Putamen (tissue), 1 donor: ENCODE measurements at regions not wholly inside any gene's neighbourhood (a gene's known extent, or its start where the extent isn't known, plus 50 kb on each side); places are given as distances from the start of the nearest gene placed in this dataset.

Experiments
- DNase-seq: peaks from one replicate; pipeline ENCODE4 v3.0.0-alpha.2; 2016; ENCODE audit warnings: low spot score

GRCh38 chr12:79534029-79534867 lies 156.5 kb downstream of the PAWR start:
- peak; percentile 47 for DNase-seq

GRCh38 chr12:79532907-79533288 lies 157.9 kb downstream of the PAWR start:
- DNase-seq: no peak

DNA sequence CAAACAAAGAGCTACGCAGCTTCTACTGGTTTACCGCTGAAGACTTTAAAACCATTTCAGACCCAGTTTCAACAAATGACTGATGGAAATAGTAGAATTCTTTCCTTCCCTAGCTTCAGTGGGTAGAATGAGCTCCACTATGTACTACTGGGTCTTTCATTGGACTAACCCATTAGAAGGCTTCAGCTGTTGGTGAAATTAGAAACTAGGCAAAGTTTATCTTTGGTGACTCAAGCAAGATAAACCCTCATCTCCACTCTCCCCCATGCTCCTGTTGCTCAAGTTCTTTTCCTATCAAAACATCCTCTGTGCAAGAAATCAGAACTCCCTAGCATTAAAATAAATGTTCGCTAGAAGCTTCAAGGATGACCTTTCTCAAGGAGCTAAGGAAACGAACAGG lies 159.2 kb downstream of the PAWR start:
- DNase-seq: no peak

DNA sequence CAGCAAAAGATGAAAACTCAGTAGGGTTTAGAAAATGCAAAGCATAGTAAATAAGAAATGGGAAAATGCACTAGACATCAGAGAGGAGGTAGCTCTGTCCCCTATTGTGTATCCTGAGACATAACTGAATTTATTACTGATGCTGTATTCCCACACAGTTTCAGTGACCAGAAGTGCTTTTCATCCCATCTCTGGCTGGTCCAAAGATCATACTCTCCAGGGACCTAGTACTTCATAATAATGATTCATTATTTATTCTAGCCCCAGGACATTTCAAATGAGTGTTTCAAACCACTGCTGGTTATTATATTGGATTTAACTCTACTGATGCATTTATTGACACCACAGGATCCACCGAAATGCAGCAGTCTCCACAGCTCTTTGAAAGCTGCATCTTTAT lies 163.3 kb downstream of the PAWR start:
- DNase-seq: no peak

- no peak for DNase-seq
Observed at GRCh38 chr12:79525357-79525756, 165.4 kb downstream of the PAWR start.

- DNase-seq: no peak
Observed at GRCh38 chr12:79524507-79525148, 166.1 kb downstream of the PAWR start.

- DNase-seq: no peak
Observed at GRCh38 chr12:79522989-79523386, 167.8 kb downstream of the PAWR start.

GRCh38 chr12:79522257-79522988 lies 168.3 kb downstream of the PAWR start:
- no peak for DNase-seq

DNA sequence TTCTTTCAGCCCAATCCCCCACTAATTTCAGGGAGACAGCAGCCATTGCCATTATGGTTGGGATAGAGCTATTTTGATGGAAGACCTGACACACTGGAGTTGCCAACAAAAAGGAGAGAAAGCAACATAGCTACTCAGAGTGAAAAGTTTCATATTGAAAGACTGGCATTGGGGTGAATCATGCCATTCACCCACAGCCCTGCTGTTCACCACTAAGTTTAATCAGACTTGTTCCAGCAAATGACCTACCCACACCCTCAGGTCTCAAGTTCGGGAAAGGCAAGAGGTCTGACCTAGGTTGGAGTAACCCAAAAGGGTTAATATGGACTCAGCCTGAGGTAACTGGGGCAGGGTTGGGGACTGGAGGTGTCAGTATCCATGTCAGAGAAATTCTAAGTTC lies 169.2 kb downstream of the PAWR start:
- no peak for DNase-seq

- DNase-seq: no peak
Observed at GRCh38 chr12:79517363-79517762, 173.4 kb downstream of the PAWR start.

- DNase-seq: no peak
Observed at GRCh38 chr12:79515530-79515935, 175.2 kb downstream of the PAWR start.

DNA sequence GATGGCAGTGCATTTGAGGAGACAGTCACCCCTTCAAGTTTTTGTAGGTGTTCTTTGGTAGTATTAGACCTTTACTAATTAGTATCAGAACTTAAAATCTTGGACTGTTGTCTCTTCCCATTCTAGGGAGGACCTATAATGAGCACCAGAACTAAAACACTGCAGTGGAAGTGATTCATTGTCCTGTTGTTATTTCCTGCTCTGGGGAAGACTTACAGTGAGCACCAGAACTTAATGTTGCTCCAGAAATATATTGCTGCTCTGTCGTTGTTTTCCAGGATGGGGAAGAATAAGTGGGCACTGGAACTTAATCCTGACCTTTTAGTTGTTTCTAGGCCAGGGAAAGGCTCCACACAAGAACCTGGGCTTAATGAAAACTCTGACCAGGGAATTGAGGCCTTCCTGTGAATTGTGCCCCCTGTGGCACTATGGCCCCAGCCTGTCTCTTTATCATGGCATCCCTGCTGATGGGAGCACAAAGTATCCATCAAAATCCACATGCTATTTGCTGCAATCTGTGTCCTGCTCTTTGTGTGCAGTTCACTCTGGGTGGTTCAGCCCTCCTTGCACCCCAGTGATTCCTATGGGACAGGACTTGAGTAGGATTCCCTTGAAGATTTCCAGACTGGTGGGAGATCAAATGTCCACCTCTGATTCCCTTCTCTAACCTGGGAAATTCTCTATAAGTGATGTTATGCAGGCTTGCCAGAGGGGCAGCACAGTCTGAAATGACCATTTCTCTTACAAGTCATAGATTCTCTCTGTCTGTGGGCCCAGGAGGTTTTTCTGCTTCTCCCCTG lies 175.8 kb downstream of the PAWR start:
- no peak for DNase-seq

GRCh38 chr12:79512068-79512467 lies 178.7 kb downstream of the PAWR start:
- DNase-seq: no peak

DNA sequence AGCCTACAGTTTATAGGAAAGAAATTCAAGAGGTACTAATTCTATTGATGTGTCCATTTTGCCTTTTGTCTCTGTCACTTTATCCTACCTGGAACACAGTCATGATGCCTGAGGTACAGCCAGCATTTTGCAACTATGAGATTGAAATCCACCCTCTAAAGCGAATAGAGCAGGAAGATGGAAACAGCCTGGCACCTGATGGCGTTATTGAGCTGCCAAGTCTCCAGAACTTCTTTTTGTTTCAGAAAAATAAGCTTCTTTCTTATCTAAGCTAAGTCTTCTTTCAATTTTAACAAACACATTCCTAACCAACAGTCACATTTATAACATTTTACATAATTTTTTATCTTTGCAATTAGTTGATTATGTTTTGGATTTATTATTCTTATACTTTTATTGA lies 182.1 kb downstream of the PAWR start:
- no peak for DNase-seq
